ENCODE measurements at regions not wholly inside any gene's neighbourhood (a gene's known extent, or its start where the extent isn't known, plus 50 kb on each side); places are given as distances from the start of the nearest gene placed in this dataset.

GRCh38 chr6:84459401-84459800 is 232.0 kb upstream of the CEP162 start:
- DNase-seq = no peak

DNA sequence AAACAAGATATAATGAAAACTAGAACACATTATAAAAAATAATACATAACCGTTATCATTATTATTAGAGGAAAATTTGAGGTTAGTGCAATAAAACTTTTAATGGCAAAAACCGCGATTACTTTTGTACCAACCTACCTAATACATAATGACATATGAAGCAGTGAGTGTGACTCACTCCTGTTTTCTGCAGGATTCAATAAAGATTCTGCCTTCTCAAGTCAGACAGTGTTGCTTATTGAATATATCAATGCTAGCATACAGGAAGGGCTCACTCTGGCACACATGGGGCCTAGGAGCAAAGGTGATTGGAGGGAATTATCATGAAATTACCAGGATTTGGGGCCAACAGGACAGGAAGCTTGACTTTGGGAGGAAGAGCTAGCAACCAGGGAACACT is 230.8 kb upstream of the CEP162 start:
- DNase-seq = no peak

- no peak for DNase-seq
Measured at GRCh38 chr6:84457276-84457675, 229.8 kb upstream of the CEP162 start.

DNA sequence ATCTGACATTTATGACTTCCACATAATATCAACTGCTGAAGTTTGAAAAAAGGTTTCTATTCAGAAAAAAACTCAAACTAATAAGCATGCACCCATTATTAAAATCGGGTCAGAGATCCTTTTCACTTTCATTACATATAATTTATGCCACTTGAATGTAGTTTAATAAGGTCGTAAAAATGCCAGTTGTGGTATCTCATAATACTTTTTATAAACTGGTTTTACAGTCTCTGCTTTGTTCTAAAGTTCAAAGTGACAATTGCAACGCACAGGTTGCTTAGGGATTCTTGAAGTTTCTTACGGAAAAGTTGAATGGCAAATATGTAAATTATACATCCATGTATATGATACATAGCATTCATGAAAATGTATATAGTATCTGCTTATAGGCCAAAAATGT is 229.4 kb upstream of the CEP162 start:
- no peak for DNase-seq

DNA sequence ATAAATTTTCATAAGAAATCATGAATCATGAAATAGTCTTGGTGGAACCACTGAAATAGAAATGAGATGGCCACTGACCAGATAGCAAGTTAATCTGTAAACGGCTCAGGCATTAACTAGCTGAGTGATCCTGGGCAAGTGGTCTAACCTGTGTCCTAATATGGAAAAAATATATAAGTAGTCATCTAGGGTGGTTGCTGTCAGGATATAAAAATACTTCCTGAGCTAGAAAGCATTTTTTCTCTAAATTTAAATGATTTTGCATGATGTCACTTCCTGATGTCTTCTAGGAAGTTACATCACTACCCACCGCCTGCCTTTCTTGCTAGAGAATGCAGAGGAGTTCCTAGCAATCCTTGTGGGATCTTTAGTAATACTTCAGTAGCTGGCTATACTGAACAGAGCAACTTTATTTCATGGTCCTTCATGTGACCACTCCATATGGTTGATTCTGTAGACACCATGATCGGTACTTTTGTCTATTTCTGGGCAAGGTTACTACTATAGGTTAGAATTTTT is 228.1 kb upstream of the CEP162 start:
- DNase-seq = no peak

- no peak for DNase-seq
Measured at GRCh38 chr6:84453499-84453898, 226.1 kb upstream of the CEP162 start.

DNA sequence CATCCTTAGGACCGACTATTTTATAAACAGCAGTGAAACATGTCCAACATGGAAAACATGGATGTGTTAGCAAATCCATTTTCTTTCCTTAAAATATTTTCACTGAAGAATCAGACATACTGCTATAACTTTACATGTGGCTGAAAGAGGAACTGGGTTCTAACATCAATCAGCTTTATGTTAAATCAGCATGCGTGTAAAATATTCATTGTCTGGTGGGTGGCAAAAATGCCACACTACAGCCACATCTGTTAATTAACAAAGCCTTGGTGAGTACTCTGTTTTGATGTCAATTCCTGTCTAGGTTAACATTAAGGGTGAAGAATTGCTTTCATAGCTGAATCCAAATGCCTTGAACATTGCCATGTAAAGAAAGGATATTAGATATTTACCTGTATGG is 222.6 kb upstream of the CEP162 start:
- DNase-seq = no peak

- no peak for DNase-seq
Measured at GRCh38 chr6:84449220-84449619, 221.8 kb upstream of the CEP162 start.

- DNase-seq = no peak
Measured at GRCh38 chr6:84448331-84448730, 220.9 kb upstream of the CEP162 start.

DNA sequence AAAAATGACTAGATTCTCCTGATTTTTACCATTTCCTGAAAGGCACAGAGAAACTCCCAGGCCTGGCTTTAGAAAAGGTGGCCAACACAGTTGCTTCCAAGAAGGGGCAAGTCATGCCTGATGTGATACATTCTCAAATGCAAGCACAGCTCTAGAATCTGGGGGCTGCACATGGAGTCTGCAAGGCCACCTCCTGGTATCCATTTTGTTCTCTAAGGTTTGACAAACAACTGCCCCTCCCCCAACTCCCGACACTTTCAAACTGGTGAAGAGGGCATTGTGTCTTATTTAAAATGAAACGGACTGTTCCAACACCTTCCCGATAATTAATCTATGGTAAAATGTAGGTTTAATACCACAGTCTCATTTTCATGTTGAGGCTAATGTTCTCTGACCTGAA is 220.2 kb upstream of the CEP162 start:
- no peak for DNase-seq

- DNase-seq = no peak
Measured at GRCh38 chr6:84445068-84445467, 217.6 kb upstream of the CEP162 start.

DNA sequence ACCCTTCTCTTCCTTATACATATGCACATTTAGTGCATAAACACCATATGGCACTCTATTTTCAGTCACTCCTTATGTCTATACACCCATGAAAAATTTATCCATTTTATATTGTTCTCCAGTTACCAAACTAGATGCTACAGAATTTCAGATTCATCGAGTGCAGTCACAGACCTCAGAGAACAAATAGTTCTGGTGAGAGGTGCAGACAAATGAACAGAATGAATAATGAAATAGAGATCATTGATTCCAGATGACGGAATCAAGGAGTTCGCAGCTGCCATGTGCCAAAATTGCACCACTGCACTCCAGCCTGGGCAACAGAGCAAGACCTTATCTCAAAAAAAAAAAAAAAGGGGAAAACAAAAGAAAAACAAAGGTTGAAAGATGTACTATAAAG is 214.8 kb upstream of the CEP162 start:
- no peak for DNase-seq

- no peak for DNase-seq
Measured at GRCh38 chr6:84441456-84441855, 214.0 kb upstream of the CEP162 start.

DNA sequence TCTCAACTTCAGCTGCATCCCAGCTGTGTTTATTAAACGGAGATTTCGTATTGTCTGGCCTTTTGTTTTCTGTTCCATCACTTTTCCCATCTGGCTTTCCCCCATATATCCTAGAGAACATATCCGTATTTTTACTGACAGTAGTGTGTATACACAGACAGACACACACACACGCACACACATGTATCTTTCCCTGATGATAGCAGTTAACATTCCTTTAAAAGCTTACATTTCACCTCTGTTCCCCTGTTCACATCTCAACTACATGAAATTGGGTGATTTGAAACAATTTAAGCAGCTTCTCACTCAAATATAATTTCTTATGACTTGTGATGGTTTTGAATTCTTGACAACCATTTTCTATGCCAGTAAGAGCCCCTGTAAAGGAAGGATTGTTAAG is 207.1 kb upstream of the CEP162 start:
- DNase-seq = no peak

DNA sequence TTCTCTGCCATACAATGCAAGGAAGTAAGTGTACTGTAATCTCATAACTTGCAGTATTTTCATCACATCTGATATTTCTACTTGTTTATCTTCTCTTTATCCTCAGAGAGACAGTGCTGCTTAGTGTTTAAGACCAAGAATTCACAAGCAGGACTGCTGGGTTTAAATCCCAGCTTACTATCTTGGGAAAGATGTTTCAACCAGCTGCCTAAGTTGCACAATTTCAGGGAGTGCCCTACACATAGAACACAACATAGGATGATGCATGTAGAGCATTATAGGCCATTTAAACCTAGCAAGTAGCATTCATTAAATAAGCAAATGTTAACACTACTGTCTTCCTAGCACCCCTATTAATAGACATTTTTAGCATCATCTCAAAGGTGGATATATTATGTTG is 205.2 kb upstream of the CEP162 start:
- no peak for DNase-seq

DNA sequence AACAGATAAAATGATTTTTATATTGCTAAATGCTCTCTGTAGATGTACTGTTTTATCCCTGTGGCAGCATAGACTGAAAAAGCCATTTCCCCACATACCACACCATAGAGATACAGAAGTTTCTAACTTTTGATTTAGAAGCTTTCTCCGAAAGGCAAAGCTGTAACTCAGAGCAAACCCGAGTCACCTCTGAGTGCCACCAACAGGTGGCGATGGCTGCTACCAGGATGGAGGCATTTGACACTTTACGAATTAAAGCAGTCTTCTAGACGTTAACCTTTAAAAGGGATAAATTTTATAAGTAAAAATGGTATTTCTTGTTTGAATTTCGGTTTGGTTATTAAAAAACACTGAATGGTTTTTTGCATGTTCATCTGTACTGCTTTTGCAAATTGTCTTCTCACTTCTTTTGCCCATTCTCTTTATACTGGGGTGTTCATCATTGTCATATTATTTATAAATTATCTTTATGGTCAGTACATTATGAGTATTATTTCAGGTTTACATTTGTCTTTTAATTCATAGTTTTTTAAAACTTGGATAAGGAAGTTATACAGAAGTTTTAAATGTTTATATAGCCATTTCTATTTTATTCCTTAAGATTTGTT is 201.0 kb upstream of the CEP162 start:
- peak; percentile 18 for DNase-seq

GRCh38 chr6:84425971-84426705 is 198.7 kb upstream of the CEP162 start:
- no peak for DNase-seq

DNA sequence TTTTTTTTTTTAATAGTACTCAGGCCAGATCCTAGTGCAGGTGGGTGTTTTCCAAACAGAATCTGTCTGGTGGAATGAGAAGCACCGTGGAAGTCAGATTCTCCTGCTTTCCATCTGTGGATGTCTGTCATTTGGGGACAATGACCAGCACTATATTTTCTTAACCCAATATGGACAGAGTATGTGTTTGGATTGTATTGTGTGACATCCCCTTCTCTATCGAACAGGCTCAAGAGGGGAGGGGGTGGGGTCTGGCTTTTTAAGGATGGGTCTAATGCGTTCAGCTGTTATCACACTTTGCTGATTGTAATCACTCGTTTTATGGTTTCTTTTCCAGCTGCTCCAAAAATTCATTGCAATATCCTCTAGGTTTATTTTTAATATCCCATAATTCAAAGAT is 197.5 kb upstream of the CEP162 start:
- DNase-seq = no peak

DNA sequence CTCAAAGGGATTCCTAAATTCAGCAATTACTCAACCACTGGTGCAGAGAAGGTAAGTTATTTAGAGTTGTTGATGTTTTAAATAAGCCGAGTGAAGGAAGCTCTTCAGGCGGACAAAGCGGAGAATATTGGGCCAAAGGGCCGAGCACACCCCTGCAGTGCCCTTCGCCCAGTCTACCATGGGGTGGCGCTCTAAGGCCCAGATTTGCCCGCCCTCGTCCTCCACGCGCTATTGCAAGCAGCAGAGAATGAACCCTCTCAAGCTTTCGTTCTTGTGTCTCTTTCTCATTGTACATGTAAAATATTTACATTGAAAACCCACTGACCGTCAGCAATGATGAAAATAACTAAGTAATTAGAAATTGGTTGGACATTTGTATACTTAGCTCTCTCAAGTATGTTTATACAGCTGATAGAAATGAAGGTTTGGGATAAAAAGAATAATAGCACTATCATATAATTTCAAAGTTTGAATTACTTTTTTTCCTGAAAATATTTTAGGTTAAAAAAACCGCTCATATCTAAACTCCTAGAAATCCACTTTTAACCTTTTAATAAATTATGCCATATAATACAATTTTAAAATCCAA is 195.0 kb upstream of the CEP162 start:
- DNase-seq = no peak

GRCh38 chr6:84421031-84421430 is 193.6 kb upstream of the CEP162 start:
- no peak for DNase-seq

- DNase-seq = no peak
Measured at GRCh38 chr6:84417260-84417659, 189.8 kb upstream of the CEP162 start.

- no peak for DNase-seq
Measured at GRCh38 chr6:84416043-84416657, 188.7 kb upstream of the CEP162 start.

DNA sequence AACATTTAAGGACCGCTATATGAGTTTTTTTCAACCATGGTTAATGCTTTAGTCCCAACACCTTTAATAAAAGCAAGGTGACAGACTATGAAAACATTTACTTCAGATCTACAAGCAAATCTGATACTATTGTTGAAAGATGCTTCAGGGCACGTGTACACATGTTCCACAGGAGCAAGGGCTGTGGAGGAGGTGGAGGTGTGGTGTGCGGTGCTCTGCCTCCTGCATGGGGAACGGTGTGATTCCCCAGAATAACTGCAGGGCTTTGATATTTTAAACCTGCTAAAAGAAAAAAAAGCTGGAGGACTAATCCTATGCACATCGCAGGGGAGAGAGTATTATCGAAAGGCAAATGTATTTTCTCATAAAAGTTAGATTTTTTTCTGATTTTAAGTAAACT is 188.1 kb upstream of the CEP162 start:
- no peak for DNase-seq

GRCh38 chr6:84415068-84415467 is 187.6 kb upstream of the CEP162 start:
- no peak for DNase-seq

All from NCI-H1436 (cell line).